SK-N-MC (cell line): ENCODE measurements at regions not wholly inside any gene's neighbourhood (a gene's known extent, or its start where the extent isn't known, plus 50 kb on each side); places are given as distances from the start of the nearest gene placed in this dataset.

Source experiments
- DNase-seq: peaks from one replicate; pipeline ENCODE4 v3.0.0-alpha.2; 2011; ENCODE audit warnings: low read depth, low spot score
- H3K27ac ChIP-seq: fragments of 200-600 bp; sonication (generic); 2 replicates; pipeline ENCODE4 v1.5.1; 2016; ENCODE audit warnings: mixed run types
- H3K36me3 ChIP-seq: fragments of 200-600 bp; sonication (generic); 2 replicates; pipeline ENCODE4 v1.6.1; 2017; ENCODE audit warnings: antibody characterized with exemption, low read length, mixed read lengths; ENCODE audit not compliant: insufficient read depth
- H3K4me3 ChIP-seq: fragments of 200-600 bp; sonication (generic); 2 replicates; pipeline ENCODE4 v1.5.1; 2016
- H3K9ac ChIP-seq: fragments of 200-600 bp; sonication (generic); 2 replicates; pipeline ENCODE4 v1.8.0; 2017; ENCODE audit warnings: mixed run types, mixed read lengths; ENCODE audit not compliant: insufficient read length
- H3K9me3 ChIP-seq: fragments of 200-600 bp; sonication (generic); 2 replicates; pipeline ENCODE4 v1.6.1; 2017; ENCODE audit warnings: low read depth, mild to moderate bottlenecking, antibody characterized with exemption, low read length, moderate library complexity, mixed read lengths
- EZH2 ChIP-seq: fragments of 200-600 bp; sonication (generic); IDR thresholded peaks from one replicate; pipeline ENCODE4 v1.6.1; 2017; ENCODE audit warnings: antibody characterized with exemption
- FOXP2 ChIP-seq: optimal IDR thresholded peaks from 2 replicates; pipeline ENCODE3; 2011; ENCODE audit warnings: mild to moderate bottlenecking, moderate library complexity; ENCODE audit not compliant: insufficient read depth; ENCODE audit errors: extremely low read length, control extremely low read depth
- POLR2AphosphoS5 ChIP-seq: IDR thresholded peaks from 2 replicates; pipeline ENCODE4 v1.6.1; 2012; ENCODE audit warnings: mild to moderate bottlenecking, low read depth, low read length, borderline replicate concordance

DNA sequence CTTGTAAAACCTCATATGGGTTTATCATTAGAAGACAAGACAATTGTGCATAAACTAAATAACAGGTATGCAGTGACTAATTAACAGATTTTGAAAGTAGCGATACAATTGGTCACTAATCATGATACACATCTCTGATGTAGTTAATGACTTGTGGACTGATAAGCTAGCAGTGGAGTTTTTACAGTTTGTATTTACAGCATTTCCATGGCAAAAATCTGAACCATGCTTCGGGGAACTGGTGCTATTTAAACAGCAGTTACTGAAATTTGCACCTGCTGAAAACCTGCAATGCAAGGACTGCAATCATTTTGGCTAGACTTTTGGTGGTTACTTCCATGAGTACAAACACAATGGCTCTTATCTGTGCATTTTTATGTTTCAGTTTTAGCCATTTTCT lies 471.2 kb downstream of the RERGL start:
- DNase-seq, result no peak

DNA sequence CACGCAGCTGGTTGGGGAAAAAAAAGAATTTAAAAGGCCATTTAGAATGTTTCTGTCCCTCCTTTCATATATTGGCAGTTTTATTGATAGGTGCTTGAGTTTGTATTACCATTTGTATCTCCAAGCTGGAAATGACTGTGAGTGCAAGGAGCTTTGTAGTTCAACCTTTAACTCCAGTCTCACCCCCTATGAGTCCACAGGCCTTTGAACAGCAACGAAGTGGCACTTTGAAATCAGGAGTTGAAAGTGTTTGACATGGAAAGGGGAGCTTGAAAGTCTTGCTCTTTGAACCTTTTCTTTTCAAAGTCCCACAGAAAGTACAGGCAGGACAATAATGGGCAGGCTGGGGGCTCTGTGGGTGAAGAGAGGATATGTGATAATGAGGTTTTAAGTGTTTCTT lies 480.3 kb downstream of the RERGL start:
- H3K36me3 ChIP-seq, result no peaks in the 10 kb centered on the region
- H3K9ac ChIP-seq, result no peak overlapping the region
- DNase-seq, result no peak
- TF ChIP-seq POLR2AphosphoS5 (no peak), EZH2 (no peak), FOXP2 (no peak)
- no peaks in the 10 kb centered on the region for H3K9me3 ChIP-seq
- no peak overlapping the region for H3K27ac ChIP-seq
- H3K4me3 ChIP-seq, result no peak overlapping the region

More for the DNA sequence above, 471.2 kb downstream of the RERGL start:
- no peak overlapping the region for H3K27ac ChIP-seq
- no peaks in the 10 kb centered on the region for H3K36me3 ChIP-seq
- no peaks in the 10 kb centered on the region for H3K9me3 ChIP-seq
- H3K9ac ChIP-seq, result no peak overlapping the region
- no peak overlapping the region for H3K4me3 ChIP-seq
- TF ChIP-seq EZH2 (no peak), FOXP2 (no peak), POLR2AphosphoS5 (no peak)

DNA sequence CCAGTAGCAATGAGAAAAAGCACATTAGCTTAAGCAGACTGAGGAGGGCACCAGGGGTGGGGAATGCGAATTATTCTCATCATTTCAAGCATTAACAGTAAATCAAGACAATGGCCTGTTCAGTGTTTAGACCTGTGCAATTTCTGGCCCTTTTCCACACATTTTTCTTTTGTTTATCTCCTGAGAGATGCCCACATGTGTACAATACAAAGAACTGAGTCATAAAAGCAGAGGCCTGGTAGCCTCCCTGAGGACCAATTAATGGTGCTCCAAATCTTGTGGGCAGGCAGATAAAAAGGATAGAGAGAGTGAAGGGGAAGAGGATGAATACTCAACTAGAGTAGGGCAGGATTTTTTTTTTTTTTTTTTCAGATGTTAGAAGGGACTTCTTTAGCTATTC lies 480.8 kb downstream of the RERGL start:
- Histone ChIP-seq H3K9me3 (no peaks in the 10 kb centered on the region), H3K36me3 (no peaks in the 10 kb centered on the region)
- no peak for DNase-seq

DNA sequence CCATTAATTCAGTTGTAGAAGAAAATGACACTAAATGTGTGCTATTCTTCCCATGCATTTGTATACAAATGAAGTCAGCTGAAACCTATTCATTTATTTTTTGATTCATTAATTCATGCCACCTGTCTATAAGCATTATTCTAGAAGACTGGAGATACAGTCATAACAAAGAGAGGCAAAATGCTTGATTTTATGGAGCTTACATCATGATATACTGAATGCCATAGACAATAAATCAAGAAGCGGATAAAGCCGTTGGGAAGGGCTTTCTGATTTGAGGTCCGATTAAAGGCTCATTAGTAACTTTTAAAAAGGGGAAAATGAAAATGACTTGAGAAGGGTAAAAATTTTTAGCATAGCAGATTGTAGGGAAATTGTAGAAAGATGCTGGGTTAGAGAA lies 494.9 kb downstream of the RERGL start:
- H3K27ac ChIP-seq, result no peak overlapping the region

More for the DNA sequence above, 480.8 kb downstream of the RERGL start:
- H3K27ac ChIP-seq, result no peak overlapping the region
- no peak overlapping the region for H3K4me3 ChIP-seq
- no peak overlapping the region for H3K9ac ChIP-seq
- TF ChIP-seq EZH2, result no peak
- no peak for TF ChIP-seq POLR2AphosphoS5
- no peak for TF ChIP-seq FOXP2

DNA sequence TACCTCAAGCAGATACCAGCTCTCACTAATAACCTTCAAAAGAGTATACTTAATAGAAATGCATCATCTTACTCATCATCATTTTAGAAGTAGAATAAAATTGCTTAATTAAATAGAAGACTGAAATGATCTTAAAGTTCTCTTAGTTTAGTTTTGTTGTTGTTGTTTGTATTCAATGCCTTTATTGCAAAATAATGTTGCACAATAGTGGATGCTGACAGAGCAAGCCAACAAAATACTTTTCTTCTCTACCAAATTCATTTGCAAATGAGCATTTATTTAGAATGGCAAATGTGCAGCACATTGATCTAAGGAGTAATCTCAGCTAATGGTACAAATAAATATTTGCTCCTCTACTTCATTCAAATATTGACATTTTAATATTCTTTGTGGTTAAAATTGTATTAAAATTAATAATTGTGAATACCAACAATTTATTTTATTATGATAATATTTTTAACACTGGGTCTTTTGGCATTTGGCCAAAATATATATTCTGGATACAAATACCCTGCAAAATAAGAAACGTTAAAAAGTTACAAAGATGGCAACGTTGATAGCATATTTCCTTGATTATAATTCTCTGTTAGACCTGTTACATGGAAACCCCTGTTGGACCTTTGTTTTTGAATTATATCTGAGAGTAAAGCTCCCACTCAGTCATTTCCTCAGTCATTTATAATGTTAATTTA lies 496.1 kb downstream of the RERGL start:
- TF ChIP-seq EZH2, result no peak
- TF ChIP-seq POLR2AphosphoS5, result no peak
- no peak for TF ChIP-seq FOXP2
- Histone ChIP-seq H3K4me3 (no peak overlapping the region), H3K9me3 (no peaks in the 10 kb centered on the region), H3K9ac (no peak overlapping the region), H3K27ac (no peak overlapping the region), H3K36me3 (no peaks in the 10 kb centered on the region)
- DNase-seq, result no peak

More for the DNA sequence above, 494.9 kb downstream of the RERGL start:
- Histone ChIP-seq H3K4me3 (no peak overlapping the region), H3K9me3 (no peaks in the 10 kb centered on the region), H3K36me3 (no peaks in the 10 kb centered on the region), H3K9ac (no peak overlapping the region)
- no peak for DNase-seq
- TF ChIP-seq FOXP2 (no peak), EZH2 (no peak), POLR2AphosphoS5 (no peak)

DNA sequence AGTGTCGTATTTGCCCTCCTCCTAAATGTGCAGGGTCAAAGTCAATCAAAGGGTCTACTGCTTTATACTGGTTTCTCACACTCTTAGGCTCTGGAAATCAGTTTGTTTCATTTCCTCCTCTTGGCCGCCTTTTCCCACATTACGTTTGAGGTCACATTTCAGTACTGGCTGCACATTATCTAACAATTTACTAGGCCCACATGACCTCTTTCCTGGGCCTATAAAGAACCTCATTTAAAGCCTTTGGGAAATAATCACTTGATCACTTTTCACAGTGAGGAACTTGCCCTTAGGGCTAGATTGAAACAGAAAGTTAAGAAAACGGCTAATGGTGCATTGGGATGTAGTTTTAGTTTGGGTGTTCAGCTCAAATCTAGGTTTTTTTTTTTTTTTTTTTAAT lies 497.5 kb downstream of the RERGL start:
- no peak for DNase-seq
- no peak overlapping the region for H3K27ac ChIP-seq
- no peak overlapping the region for H3K4me3 ChIP-seq
- H3K9ac ChIP-seq, result no peak overlapping the region
- no peaks in the 10 kb centered on the region for H3K36me3 ChIP-seq
- no peaks in the 10 kb centered on the region for H3K9me3 ChIP-seq
- no peak for TF ChIP-seq POLR2AphosphoS5
- TF ChIP-seq EZH2, result no peak
- TF ChIP-seq FOXP2, result no peak

DNA sequence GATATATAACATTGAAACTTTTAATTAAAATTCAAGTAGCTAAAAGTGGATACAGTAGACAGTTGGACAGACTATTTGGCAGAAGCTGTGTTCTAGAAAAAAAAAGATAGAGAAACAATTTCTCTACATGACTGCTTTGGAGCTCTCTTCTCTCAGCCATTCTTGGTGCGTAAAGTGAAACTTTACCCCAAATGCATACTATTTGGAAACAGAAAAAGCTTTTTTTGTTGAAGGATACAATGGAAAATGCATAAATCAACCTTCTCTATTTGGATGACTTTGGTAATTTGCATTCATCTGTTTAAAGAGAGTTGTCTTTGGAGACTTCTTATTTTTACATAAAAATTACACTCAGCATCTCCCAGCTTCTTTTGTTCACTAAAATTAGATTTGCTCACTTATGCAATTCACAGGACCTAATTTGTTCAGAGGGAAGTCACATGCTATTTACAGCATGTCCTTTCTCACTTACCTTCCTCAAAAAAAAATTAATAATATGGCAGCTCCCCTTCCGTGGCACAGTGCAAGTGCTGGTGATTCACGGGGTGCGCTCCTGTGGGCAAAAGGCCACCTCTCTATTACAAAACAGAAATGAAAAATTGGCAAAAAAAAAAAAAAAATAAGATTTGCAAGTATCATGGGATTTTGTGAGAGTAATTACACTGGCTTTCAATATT lies 498.9 kb downstream of the RERGL start:
- no peak for TF ChIP-seq FOXP2
- TF ChIP-seq EZH2, result no peak
- no peak for TF ChIP-seq POLR2AphosphoS5
- Histone ChIP-seq H3K9ac (no peak overlapping the region), H3K4me3 (no peak overlapping the region), H3K36me3 (no peaks in the 10 kb centered on the region), H3K9me3 (no peaks in the 10 kb centered on the region), H3K27ac (no peak overlapping the region)
- DNase-seq, result no peak

DNA sequence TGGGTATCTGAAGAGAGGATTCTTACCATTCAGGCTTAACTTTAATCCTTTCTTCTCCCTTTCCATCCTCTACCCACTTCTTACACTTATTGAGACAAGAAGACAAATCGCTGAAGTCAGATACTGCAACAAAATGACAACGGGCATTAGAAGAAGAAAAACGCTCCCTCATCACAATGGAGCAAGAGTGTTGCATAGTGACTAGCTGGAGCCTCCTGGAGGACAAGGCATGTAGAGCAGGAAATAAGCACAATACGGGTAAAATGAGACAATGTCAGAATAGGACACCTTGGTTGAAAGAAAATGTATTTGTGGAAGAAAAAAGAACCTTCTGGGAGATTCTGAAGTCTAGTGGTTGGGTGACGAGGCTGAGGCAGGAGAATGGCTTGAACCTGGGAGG lies 501.0 kb downstream of the RERGL start:
- no peaks in the 10 kb centered on the region for H3K9me3 ChIP-seq
- H3K9ac ChIP-seq, result no peak overlapping the region
- no peaks in the 10 kb centered on the region for H3K36me3 ChIP-seq
- H3K27ac ChIP-seq, result no peak overlapping the region
- no peak overlapping the region for H3K4me3 ChIP-seq
- no peak for DNase-seq
- TF ChIP-seq EZH2 (no peak), POLR2AphosphoS5 (no peak), FOXP2 (no peak)
